ENCODE measurements at regions not wholly inside any gene's neighbourhood (a gene's known extent, or its start where the extent isn't known, plus 50 kb on each side); places are given as distances from the start of the nearest gene placed in this dataset.
"Not testable (repeated sequence)": the region's sequence is repeated elsewhere in the genome, so short reads cannot be mapped to it uniquely, and the experiment has no call there.

- Histone ChIP-seq H3K27ac (no peak overlapping the region), H3K4me1 (no peaks in the 10 kb centered on the region), H3K9me3 (no peaks in the 10 kb centered on the region), H3K4me3 (no peak overlapping the region), H3K27me3 (no peaks in the 10 kb centered on the region), H3K36me3 (no peaks in the 10 kb centered on the region)
- DNase-seq (ENCODE audit: low spot score in 2 of 2) = no peak
- 99% methylated on average over 6 of the region's 9 CpGs for WGBS
- TF ChIP-seq POLR2A (IDR thresholded peaks at IDR 0.05) (no peak), POLR2AphosphoS5 (IDR thresholded peaks at IDR 0.05) (no peak), EP300 (IDR thresholded peaks at IDR 0.05) (no peak)
- TF ChIP-seq, protein P1, sequence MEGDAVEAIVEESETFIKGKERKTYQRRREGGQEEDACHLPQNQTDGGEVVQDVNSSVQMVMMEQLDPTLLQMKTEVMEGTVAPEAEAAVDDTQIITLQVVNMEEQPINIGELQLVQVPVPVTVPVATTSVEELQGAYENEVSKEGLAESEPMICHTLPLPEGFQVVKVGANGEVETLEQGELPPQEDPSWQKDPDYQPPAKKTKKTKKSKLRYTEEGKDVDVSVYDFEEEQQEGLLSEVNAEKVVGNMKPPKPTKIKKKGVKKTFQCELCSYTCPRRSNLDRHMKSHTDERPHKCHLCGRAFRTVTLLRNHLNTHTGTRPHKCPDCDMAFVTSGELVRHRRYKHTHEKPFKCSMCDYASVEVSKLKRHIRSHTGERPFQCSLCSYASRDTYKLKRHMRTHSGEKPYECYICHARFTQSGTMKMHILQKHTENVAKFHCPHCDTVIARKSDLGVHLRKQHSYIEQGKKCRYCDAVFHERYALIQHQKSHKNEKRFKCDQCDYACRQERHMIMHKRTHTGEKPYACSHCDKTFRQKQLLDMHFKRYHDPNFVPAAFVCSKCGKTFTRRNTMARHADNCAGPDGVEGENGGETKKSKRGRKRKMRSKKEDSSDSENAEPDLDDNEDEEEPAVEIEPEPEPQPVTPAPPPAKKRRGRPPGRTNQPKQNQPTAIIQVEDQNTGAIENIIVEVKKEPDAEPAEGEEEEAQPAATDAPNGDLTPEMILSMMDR (IDR thresholded peaks at IDR 0.05) = no peak
Measured at GRCh38 chr11:23217072-23217471, 356.8 kb upstream of the CCDC179 start.

GRCh38 chr11:23220086-23220485 is 359.8 kb upstream of the CCDC179 start:
- H3K4me1 ChIP-seq; H3K36me3 ChIP-seq; H3K9me3 ChIP-seq; H3K27me3 ChIP-seq; H3K27ac ChIP-seq; H3K4me3 ChIP-seq; DNase-seq (ENCODE audit: low spot score in 2 of 2): not testable (repeated sequence)
- 67% methylated on average over 3 of the region's 3 CpGs for WGBS

- DNase-seq (ENCODE audit: low spot score in 2 of 2) = no peak
- TF ChIP-seq POLR2A (IDR thresholded peaks at IDR 0.05) (no peak), POLR2AphosphoS5 (IDR thresholded peaks at IDR 0.05) (no peak), EP300 (IDR thresholded peaks at IDR 0.05) (no peak)
- TF ChIP-seq, protein P1 (IDR thresholded peaks at IDR 0.05) = no peak
- H3K4me3 ChIP-seq = no peak overlapping the region
- H3K27me3 ChIP-seq = no peaks in the 10 kb centered on the region
- H3K36me3 ChIP-seq = no peaks in the 10 kb centered on the region
- H3K4me1 ChIP-seq = no peaks in the 10 kb centered on the region
- no peaks in the 10 kb centered on the region for H3K9me3 ChIP-seq
- H3K27ac ChIP-seq = no peak overlapping the region
Measured at GRCh38 chr11:23221366-23221765, 361.1 kb upstream of the CCDC179 start.

GRCh38 chr11:23226331-23227077 is 366.2 kb upstream of the CCDC179 start:
- Histone ChIP-seq H3K36me3 (no peaks in the 10 kb centered on the region), H3K4me3 (no peak overlapping the region), H3K4me1 (no peaks in the 10 kb centered on the region), H3K27me3 (no peaks in the 10 kb centered on the region), H3K27ac (no peak overlapping the region), H3K9me3 (no peaks in the 10 kb centered on the region)
- TF ChIP-seq, protein P1 (IDR thresholded peaks at IDR 0.05) = no peak
- TF ChIP-seq POLR2AphosphoS5 (IDR thresholded peaks at IDR 0.05) (no peak), POLR2A (IDR thresholded peaks at IDR 0.05) (no peak), EP300 (IDR thresholded peaks at IDR 0.05) (no peak)
- 66% methylated on average over 5 of the region's 5 CpGs for WGBS
- DNase-seq (ENCODE audit: low spot score in 2 of 2) = no peak

DNA sequence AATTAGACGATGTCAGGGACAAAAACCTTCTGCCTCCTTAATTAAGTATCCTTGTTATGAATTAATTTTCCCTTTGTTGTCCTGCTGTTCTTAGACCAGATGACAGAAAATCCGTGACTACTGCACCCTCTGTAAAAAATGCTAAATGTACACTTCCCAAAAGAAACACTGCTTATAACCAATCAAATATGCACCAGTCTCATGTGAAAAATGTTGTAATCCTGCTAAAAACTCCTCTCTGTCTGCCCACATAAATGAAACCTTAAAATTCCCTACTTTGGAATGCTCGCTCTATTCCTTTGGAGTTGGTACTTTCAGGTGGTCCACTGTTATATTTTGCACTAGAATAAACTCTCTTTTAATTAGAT is 366.8 kb upstream of the CCDC179 start:
- Histone ChIP-seq H3K9me3 (no peaks in the 10 kb centered on the region), H3K27me3 (no peaks in the 10 kb centered on the region), H3K27ac (no peak overlapping the region), H3K36me3 (no peaks in the 10 kb centered on the region), H3K4me3 (no peak overlapping the region), H3K4me1 (no peaks in the 10 kb centered on the region)
- TF ChIP-seq POLR2AphosphoS5 (IDR thresholded peaks at IDR 0.05) (no peak), EP300 (IDR thresholded peaks at IDR 0.05) (no peak), POLR2A (IDR thresholded peaks at IDR 0.05) (no peak)
- TF ChIP-seq, protein P1 (IDR thresholded peaks at IDR 0.05) = no peak
- DNase-seq (ENCODE audit: low spot score in 2 of 2) = no peak
- 29% methylated on average over 3 of the region's 3 CpGs for WGBS

DNA sequence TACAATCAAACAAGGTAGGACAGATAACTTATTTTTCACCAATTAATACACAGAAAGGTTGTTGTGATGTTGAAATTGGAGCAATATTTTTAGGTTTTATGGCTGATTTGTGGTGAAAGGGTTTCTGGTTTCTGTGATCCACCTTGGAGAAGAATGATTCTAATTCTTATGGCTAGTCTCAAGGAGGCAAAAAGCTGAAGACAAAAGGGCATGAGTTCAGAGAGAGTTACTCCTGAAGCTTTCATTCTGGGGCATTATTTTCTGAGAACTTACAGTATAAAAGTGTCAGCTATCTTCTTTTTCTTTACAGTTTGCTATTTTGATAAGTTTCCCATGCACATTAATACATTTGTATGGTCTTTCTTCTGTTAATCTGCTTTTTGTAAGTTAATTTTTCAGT is 372.4 kb upstream of the CCDC179 start:
- no peak overlapping the region for H3K4me3 ChIP-seq
- TF ChIP-seq EP300 (IDR thresholded peaks at IDR 0.05) = no peak
- TF ChIP-seq, protein P1 (IDR thresholded peaks at IDR 0.05) = no peak
- no peak for TF ChIP-seq POLR2A (IDR thresholded peaks at IDR 0.05)
- no peak for TF ChIP-seq POLR2AphosphoS5 (IDR thresholded peaks at IDR 0.05)
- no peak for DNase-seq (ENCODE audit: low spot score in 2 of 2)
- no peaks in the 10 kb centered on the region for H3K36me3 ChIP-seq
- no peaks in the 10 kb centered on the region for H3K4me1 ChIP-seq
- H3K27me3 ChIP-seq = no peaks in the 10 kb centered on the region
- H3K27ac ChIP-seq = no peak overlapping the region
- no peaks in the 10 kb centered on the region for H3K9me3 ChIP-seq

Measured in suprapubic skin (tissue), 4 donors.